HG02943 (cell line): ENCODE measurements at regions not wholly inside any gene's neighbourhood (a gene's known extent, or its start where the extent isn't known, plus 50 kb on each side); places are given as distances from the start of the nearest gene placed in this dataset.

Source experiments
- ATAC-seq: cut with Tn5 transposase; IDR thresholded peaks from one replicate; pipeline ENCODE4 v1.9.1; 2021; ENCODE audit warnings: mild to moderate bottlenecking, low read depth, moderate library complexity; ENCODE audit not compliant: unreplicated experiment

- ATAC-seq: no peak
These were observed 423.4 kb upstream of the ID2 start for GRCh38 chr2:8258406-8258805.

GRCh38 chr2:8259106-8259840 lies 422.6 kb upstream of the ID2 start:
- ATAC-seq: no peak

DNA sequence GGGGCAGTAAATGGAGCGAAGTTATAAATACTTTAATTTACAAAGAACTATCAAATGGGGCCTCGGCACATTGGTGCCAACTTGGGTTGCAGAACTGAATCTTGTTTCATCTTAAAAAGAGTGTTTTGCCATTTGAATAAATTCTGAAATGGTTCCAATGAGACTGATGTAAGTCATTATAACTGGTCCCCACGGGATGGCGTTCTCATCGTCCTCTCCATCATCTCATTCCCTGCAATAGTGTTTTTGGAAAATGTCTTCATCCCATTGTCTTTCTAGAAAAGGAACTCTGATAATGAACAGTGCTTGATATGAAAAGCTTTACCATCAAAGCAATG lies 422.0 kb upstream of the ID2 start:
- no peak for ATAC-seq

- no peak for ATAC-seq
These were observed 421.6 kb upstream of the ID2 start for GRCh38 chr2:8260213-8260612.

DNA sequence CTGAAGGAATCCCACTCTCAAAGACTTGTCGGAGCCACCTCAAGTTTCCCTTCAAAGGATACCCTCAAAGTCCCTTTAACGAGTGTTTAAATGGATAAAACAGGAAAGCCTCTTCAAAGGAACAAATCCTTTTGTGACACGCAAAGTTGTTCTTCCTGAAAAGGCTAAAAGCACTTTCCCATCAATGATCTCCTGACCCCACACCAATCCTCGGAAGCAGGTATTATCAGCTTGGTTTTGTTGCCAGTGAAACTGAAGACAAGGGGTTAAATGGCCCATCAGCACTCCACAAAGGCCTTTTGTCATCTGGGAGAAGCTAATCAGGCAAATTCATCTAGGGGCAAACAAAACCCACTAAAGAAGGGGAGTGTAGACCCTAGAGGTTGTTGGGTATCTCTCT lies 418.0 kb upstream of the ID2 start:
- no peak for ATAC-seq

GRCh38 chr2:8264981-8265380 lies 416.9 kb upstream of the ID2 start:
- ATAC-seq: no peak

- ATAC-seq: no peak
These were observed 416.2 kb upstream of the ID2 start for GRCh38 chr2:8265476-8266226.

GRCh38 chr2:8266563-8266962 lies 415.3 kb upstream of the ID2 start:
- no peak for ATAC-seq

DNA sequence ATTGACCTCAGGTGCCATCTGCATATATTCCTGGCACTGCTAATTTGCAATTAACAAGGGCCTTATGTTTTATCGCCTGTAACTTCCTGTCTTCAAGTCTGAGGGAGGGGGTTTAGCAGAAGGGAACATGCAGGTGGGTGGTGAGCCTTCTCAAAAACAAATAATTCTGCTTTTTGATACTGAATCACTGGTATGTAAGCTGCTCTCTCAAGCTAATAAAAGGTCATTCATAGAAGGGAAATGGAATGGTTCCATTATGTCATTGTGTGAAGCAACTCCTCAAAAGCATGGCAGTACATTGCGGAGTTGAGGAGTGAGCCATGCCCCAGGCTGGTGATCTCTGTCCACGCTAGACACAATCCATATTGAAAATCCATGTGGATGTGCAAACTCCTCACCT lies 414.8 kb upstream of the ID2 start:
- ATAC-seq: no peak

DNA sequence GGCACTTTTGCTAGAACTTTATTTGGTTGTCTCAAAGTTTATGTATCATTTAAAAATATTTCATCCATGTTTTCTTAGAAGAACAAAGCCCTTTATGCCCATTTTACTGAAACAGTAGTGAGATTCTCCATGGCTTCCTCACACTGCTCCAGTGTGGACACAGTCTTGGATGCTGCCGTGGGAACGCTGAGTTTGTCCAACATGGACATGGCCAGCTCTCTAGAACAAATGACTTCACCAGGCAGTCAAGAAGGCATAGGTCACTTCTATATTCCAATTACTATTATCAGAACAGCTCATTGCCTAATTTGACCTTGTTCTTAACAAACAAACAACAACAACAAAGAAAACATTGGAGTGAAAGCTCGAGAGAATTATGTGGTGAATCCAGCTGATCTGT lies 414.1 kb upstream of the ID2 start:
- ATAC-seq: no peak

DNA sequence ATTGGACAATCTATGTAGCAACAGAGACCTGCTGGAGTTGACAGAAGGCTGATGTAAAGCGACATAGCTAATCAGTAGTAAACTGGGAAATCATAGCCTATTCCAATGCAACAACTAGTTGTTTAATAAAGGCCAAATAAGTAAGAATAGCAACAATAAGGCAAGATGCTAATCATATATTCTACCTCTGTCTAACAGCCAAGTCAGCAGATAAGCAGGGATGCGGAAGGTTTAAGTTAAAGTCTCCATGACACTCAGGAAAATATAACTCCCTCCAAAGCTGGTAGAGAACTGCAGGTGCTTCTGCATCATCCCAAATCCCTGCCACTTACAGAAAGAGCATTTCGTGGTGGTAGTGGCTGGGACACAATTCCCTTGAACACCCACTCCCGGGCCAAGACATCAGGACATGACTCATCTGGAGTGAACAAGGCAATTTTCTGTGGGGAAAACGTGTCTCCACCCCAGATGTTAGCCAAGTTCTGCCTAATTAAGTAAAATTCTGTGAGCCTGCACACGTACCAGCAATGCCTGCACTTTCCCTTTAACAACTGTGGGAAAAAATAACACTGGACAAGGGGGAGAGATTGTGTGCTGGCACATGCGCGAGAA lies 413.6 kb upstream of the ID2 start:
- no peak for ATAC-seq

DNA sequence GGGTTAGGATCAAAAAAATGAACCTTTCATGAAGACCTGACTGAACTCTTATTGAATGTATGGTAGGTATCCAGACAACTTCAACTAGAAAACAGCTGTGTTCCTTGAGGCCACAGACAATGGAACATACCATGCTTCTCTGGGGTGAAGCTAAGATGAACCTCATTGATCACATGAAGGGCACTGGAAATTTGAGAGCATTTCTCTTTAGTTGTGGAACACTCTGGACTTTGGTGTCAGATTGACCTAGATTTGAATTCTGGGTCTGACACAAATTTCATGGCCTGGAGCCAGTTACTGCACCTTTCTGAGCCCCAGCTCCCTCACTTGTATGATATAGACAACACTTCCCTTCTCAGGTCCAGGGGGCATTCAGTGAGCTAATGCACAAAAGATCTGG lies 411.2 kb upstream of the ID2 start:
- ATAC-seq: no peak

DNA sequence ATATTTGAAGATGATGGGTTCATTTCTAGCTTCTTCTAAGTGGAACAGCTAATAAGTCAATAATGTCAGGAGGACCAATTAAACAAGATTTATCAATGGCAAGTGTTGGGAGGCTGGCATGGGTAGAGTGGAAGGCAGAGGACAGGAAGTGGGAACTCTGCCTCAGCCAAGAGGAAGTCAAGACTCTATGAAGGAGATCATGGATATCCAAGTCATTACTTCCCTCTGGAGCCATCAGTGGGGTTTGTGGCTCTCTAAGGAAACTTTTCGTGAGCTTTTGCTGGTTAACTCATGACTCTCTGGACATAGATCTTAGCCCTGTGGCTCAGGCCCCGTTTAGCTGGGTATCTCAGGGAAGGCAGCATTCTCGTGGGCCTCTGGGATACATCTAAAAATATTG lies 410.4 kb upstream of the ID2 start:
- ATAC-seq: no peak

DNA sequence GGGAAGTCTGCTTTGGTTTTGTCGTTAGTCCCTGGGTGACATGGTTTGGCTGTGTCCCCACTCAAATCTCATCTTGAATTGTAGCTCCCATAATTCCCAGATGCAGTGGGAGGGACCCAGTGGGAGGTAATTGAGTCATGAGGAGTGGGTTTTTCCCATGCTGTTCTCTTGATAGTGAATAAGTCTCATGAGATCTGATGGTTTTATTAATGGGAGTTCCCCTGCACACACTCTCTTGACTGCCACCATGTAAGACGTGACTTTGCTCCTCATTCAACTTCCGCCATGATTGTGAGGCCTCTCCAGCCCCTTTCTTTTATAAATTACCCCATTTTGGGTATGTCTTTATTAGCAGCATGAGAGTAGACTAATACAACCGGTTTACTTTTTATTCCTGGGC lies 405.8 kb upstream of the ID2 start:
- no peak for ATAC-seq

- ATAC-seq: no peak
These were observed 403.8 kb upstream of the ID2 start for GRCh38 chr2:8277921-8278571.

DNA sequence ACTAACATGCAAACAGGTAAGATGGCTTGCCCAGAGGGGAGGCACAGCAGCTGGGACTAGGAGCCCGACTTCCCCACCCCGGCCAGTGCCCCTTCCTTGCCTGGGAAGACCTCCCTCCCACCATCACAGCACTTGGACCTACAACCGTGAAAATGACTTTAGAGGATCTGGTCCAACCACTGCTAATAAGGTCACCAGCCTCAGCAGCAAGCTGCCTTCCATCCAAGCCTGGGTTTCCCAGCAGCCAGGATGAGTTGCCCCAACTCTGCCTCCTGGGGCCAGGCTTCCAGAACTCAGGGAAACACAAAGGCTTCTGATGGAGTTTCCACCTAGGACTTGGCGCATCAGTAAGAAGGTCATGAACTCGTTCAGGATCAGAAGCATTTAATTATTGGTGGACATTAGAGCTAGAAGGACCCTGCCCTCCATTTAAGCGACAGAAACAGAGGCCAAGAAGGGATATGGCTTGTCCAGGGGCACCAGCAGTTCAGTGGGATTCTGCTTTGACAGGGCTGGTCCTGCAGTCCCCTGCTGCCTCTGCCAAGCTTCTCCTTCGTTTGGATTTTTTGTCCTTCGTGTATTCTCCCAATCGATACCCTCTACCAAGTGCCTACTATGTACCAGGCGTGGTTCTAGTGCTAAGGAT lies 403.0 kb upstream of the ID2 start:
- no peak for ATAC-seq

GRCh38 chr2:8279506-8279905 lies 402.4 kb upstream of the ID2 start:
- ATAC-seq: no peak

- ATAC-seq: no peak
These were observed 400.6 kb upstream of the ID2 start for GRCh38 chr2:8281234-8281633.

DNA sequence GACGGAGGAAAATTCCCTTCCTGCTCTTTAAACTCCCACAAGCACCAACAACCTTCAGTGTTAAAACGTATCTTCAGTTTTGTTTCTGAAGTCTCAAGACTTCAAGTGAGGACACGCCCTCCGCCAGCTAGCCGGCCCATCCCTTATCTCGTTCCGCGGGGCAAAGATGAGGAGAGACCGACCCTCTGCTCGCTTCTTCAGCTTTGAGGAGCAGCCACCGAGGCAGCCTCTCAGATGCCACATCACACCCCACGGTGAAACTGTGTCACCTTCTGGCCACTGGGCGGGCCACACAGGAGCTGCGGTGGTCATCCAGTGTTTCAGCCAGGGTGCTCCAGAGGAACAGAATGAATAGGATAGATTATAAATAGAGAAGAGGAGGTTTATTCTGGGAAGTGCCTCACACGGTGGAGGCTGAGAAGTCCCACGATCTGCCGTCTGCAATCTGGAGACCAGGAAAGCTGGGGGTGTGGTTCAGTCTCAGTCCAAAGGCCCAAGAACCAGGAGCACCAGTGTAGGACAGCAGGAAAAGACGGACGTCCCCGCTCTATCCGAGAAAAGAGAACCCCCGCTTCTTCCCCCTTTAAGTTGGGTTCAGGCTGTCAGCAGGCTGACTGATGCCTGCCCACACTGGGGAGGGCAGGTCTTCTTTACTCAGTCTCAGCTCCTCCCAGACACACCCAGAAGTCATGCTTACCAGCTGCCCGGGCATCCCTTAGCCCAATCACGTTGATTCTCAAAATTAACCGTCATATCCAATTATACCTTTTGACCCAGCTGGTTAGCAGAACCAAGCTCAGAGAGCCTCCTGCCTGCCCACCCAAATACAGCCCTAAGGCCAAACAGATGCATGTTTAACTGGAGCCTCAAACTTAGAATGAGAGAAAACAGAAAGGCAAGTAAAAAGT lies 399.7 kb upstream of the ID2 start:
- no peak for ATAC-seq

DNA sequence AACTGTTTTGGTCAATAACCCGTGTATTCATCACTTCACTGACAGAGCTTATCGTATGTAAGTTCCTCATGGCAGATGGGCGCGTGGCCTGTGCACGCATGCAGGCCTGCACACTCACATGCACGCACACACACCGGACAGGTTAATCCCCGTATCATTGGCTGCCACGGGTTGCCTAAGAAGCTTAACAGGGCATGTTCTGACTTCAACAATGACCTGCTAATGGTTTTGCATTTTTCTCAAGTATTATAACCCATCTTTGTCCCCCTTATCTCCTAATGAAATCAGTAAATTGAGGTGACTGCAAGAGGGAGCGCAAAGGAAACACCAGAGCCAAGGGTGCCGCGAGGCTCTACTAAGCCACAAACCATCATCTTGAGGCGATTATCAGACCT lies 399.0 kb upstream of the ID2 start:
- ATAC-seq: no peak
